Astrocyte of the hippocampus (primary cell): ENCODE measurements at regions not wholly inside any gene's neighbourhood (a gene's known extent, or its start where the extent isn't known, plus 50 kb on each side); places are given as distances from the start of the nearest gene placed in this dataset.
A peak's percentile ranks its signal among the peaks of the same experiment; 100 is the strongest.

Source experiments
- DNase-seq: peaks from one replicate; pipeline ENCODE4 v3.0.0; 2011; ENCODE audit warnings: low read depth, low spot score

- DNase-seq, result no peak
These were observed 997.6 kb downstream of the MCTP2 start for GRCh38 chr15:95228856-95229555.

GRCh38 chr15:95235033-95235432 lies 1003.7 kb downstream of the MCTP2 start:
- DNase-seq, result no peak

- peak; percentile 89 for DNase-seq
These were observed 1016.0 kb downstream of the MCTP2 start for GRCh38 chr15:95247071-95247984.

GRCh38 chr15:95249524-95249923 lies 1018.2 kb downstream of the MCTP2 start:
- DNase-seq, result no peak

- no peak for DNase-seq
These were observed 1021.0 kb downstream of the MCTP2 start for GRCh38 chr15:95252404-95252803.

- DNase-seq, result no peak
These were observed 1022.9 kb downstream of the MCTP2 start for GRCh38 chr15:95254263-95254662.

GRCh38 chr15:95259513-95259912 lies 1028.2 kb downstream of the MCTP2 start:
- peak; percentile 87 for DNase-seq

GRCh38 chr15:95259965-95260364 lies 1028.6 kb downstream of the MCTP2 start:
- no peak for DNase-seq

- no peak for DNase-seq
These were observed 1029.5 kb downstream of the MCTP2 start for GRCh38 chr15:95260856-95261255.

GRCh38 chr15:95261546-95261945 lies 1030.2 kb downstream of the MCTP2 start:
- no peak for DNase-seq

- no peak for DNase-seq
These were observed 1030.6 kb downstream of the MCTP2 start for GRCh38 chr15:95261968-95262367.

GRCh38 chr15:95262866-95263564 lies 1031.7 kb downstream of the MCTP2 start:
- DNase-seq, result peak; percentile 56

GRCh38 chr15:95263751-95264150 lies 1032.4 kb downstream of the MCTP2 start:
- DNase-seq, result no peak

GRCh38 chr15:95265419-95265997 lies 1034.1 kb downstream of the MCTP2 start:
- DNase-seq, result no peak

GRCh38 chr15:95266451-95267061 lies 1035.2 kb downstream of the MCTP2 start:
- no peak for DNase-seq

GRCh38 chr15:95267481-95267880 lies 1036.1 kb downstream of the MCTP2 start:
- no peak for DNase-seq

GRCh38 chr15:95269242-95270183 lies 1038.2 kb downstream of the MCTP2 start:
- DNase-seq, result no peak

GRCh38 chr15:95274101-95274500 lies 1042.7 kb downstream of the MCTP2 start:
- DNase-seq, result no peak

GRCh38 chr15:95277266-95277665 lies 1045.9 kb downstream of the MCTP2 start:
- DNase-seq, result no peak

- no peak for DNase-seq
These were observed 1047.3 kb downstream of the MCTP2 start for GRCh38 chr15:95278532-95279245.
